Chondrocyte (in vitro differentiated cells): ENCODE measurements at regions not wholly inside any gene's neighbourhood (a gene's known extent, or its start where the extent isn't known, plus 50 kb on each side); places are given as distances from the start of the nearest gene placed in this dataset.

Experiments
- DNase-seq: peaks from one replicate; pipeline ENCODE4 v3.0.0; 2021; ENCODE audit warnings: mixed read lengths, low spot score
- H3K27ac Mint-ChIP-seq: one replicate; pipeline ENCODE4 v1.8.0; 2021; ENCODE audit warnings: mild to moderate bottlenecking, moderate library complexity, mixed read lengths; ENCODE audit not compliant: unreplicated experiment
- H3K27me3 Mint-ChIP-seq: 2 replicates; pipeline ENCODE4 v1.8.0; 2021; ENCODE audit warnings: low read depth, mixed read lengths
- H3K36me3 Mint-ChIP-seq: 2 replicates; pipeline ENCODE4 v1.8.0; 2021; ENCODE audit warnings: low read depth, mixed read lengths
- H3K4me1 Mint-ChIP-seq: 2 replicates; pipeline ENCODE4 v1.8.0; 2021; ENCODE audit warnings: low read depth, mild to moderate bottlenecking, mixed read lengths
- H3K4me3 Mint-ChIP-seq: one replicate; pipeline ENCODE4 v1.8.0; 2021; ENCODE audit warnings: mild to moderate bottlenecking, moderate library complexity, mixed read lengths; ENCODE audit not compliant: unreplicated experiment
- H3K9me3 Mint-ChIP-seq: 2 replicates; pipeline ENCODE4 v1.8.0; 2021; ENCODE audit warnings: low read depth, mixed read lengths
- TF ChIP-seq, protein P1 (sequence below): fragments of 200-600 bp; sonication (generic); IDR thresholded peaks from 2 replicates; pipeline ENCODE4 v1.5.0; 2021; ENCODE audit warnings: antibody characterized with exemption, mild to moderate bottlenecking, moderate library complexity

DNA sequence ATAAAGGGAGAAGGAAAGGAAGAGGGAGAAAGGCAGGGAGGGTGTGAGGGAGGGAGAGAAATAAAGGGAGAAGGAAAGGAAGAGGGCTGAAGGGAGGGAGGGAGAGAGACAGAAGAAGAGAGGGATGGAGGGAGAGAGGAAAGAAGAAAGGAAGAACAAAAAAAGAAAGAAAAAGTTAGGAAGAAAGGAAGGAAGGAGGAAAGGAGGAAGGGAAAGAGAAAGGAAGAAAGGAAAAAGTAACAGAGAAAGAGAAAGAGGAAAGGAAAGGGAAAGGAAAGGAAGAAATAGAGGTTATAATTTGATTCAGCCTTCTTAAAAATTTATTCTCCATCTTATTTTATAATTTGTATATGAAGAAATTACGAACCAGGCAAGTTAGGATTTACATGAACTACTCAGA lies 836.6 kb upstream of the C9orf72 start:
- Mint-ChIP-seq H3K27ac (no peak overlapping the region), H3K36me3 (no peaks in the 10 kb centered on the region), H3K4me1 (no peaks in the 10 kb centered on the region), H3K4me3 (no peak overlapping the region), H3K9me3 (no peaks in the 10 kb centered on the region), H3K27me3 (peaks cover 9% of the 10 kb centered on the region)
- TF ChIP-seq, protein P1, sequence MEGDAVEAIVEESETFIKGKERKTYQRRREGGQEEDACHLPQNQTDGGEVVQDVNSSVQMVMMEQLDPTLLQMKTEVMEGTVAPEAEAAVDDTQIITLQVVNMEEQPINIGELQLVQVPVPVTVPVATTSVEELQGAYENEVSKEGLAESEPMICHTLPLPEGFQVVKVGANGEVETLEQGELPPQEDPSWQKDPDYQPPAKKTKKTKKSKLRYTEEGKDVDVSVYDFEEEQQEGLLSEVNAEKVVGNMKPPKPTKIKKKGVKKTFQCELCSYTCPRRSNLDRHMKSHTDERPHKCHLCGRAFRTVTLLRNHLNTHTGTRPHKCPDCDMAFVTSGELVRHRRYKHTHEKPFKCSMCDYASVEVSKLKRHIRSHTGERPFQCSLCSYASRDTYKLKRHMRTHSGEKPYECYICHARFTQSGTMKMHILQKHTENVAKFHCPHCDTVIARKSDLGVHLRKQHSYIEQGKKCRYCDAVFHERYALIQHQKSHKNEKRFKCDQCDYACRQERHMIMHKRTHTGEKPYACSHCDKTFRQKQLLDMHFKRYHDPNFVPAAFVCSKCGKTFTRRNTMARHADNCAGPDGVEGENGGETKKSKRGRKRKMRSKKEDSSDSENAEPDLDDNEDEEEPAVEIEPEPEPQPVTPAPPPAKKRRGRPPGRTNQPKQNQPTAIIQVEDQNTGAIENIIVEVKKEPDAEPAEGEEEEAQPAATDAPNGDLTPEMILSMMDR, result no peak
- DNase-seq, result no peak

DNA sequence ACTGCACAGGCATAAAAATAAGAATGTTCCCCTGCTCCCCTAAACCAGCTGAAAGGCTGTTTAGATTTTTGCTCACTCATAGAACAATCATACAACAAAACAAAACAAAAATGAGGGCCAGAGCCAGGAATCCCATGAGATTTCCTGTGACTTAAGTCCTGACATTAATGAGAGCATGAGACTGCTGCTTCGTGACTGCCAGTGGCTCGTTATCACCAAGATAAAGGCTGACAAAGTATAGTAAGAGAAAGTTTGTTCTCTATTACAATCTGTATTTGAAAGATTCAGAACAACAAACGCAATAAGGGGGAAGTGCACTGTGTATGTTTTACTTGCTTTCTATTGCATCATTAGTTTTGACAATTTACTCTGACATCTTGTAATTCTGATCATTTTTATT lies 837.1 kb upstream of the C9orf72 start:
- Mint-ChIP-seq H3K27me3 (peaks cover 9% of the 10 kb centered on the region), H3K4me1 (no peaks in the 10 kb centered on the region), H3K9me3 (no peaks in the 10 kb centered on the region), H3K36me3 (no peaks in the 10 kb centered on the region), H3K27ac (no peak overlapping the region), H3K4me3 (no peak overlapping the region)
- no peak for DNase-seq
- TF ChIP-seq, protein P1, result no peak

DNA sequence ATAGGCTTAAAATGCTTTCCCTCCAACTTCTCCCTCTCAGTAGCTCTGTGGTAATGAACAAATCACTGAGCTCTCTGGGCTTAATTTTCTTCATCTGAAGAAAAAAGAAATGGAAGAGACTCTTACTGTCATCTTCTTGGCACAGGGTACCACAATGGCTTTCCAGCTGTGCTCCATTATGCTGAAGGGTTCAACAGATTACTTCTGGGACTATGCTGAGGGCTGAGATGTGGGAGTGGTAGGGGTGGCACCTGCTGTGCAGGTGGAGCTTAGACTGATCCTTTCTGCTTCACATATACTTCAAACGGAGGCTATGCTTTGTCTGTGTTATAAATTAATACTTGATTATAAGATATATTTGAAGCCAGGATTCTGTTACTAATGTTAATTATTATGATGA lies 840.2 kb upstream of the C9orf72 start:
- Mint-ChIP-seq H3K36me3 (no peaks in the 10 kb centered on the region), H3K9me3 (no peaks in the 10 kb centered on the region), H3K27ac (no peak overlapping the region), H3K4me1 (no peaks in the 10 kb centered on the region), H3K27me3 (peaks cover 7% of the 10 kb centered on the region), H3K4me3 (no peak overlapping the region)
- no peak for DNase-seq
- TF ChIP-seq, protein P1, result no peak

DNA sequence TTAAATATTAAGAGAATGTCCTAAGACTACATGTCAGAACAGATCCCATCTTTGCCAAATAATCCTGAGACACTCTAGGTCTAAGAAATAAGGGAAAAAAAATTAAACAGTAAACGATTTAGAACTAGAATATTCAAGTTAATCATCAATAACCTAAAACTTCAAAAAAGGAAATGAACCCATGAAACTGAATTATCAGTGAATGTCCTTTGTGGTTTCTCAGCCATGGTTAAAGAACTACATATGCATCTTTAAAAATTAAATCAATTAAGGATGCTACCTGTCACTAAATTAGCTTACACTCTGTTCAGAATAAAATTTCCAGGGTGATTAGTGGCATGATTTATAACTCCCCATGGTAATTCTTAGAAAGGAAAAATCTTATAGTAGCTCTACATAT lies 850.0 kb upstream of the C9orf72 start:
- no peak overlapping the region for H3K4me3 Mint-ChIP-seq
- no peak for DNase-seq
- H3K9me3 Mint-ChIP-seq, result no peaks in the 10 kb centered on the region
- H3K27me3 Mint-ChIP-seq, result no peaks in the 10 kb centered on the region
- H3K27ac Mint-ChIP-seq, result no peak overlapping the region
- no peaks in the 10 kb centered on the region for H3K36me3 Mint-ChIP-seq
- TF ChIP-seq, protein P1, result no peak
- no peaks in the 10 kb centered on the region for H3K4me1 Mint-ChIP-seq

DNA sequence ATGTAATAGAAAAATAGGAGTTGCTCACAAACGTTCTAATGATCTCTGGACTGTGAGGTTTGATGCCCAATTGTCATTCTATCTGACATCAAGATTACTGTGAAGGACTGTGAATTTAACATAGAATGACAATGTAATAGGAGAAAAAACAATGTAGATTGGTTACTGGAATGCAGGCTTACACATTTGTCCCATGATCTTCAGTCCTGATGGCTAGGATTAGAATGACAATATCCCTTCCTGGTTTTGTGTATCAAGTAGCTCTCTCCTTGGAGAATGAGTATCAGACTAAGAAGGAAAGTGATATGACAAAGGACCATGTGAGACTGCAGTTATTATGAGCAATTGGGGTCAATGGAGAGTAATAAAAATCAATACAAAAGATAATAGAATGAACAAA lies 862.2 kb upstream of the C9orf72 start:
- H3K4me1 Mint-ChIP-seq, result no peaks in the 10 kb centered on the region
- no peak overlapping the region for H3K4me3 Mint-ChIP-seq
- no peak for DNase-seq
- no peaks in the 10 kb centered on the region for H3K27me3 Mint-ChIP-seq
- H3K27ac Mint-ChIP-seq, result no peak overlapping the region
- no peaks in the 10 kb centered on the region for H3K9me3 Mint-ChIP-seq
- no peaks in the 10 kb centered on the region for H3K36me3 Mint-ChIP-seq
- TF ChIP-seq, protein P1, result no peak
